ENCODE measurements at regions not wholly inside any gene's neighbourhood (a gene's known extent, or its start where the extent isn't known, plus 50 kb on each side); places are given as distances from the start of the nearest gene placed in this dataset.

DNA sequence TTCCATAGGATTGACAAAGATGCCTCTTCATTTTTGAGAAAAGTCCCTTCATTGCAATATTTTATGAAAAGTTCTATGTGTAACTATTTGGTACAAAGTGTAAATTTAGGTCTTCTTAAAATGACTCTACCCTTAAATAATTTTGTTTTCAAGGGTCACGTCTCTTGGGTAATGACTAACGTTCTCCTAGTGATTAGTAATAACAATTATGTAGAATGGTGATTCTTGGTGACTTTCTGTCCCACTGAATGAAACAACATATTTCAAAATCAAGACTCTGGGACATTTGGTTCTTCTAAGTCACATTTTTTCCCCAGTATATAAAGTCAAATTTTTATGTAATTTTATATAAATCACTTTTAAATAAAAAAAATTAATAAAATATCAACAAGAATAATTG, 277.5 kb upstream of the ADAMTS5 start:
- TF ChIP-seq, protein P1, sequence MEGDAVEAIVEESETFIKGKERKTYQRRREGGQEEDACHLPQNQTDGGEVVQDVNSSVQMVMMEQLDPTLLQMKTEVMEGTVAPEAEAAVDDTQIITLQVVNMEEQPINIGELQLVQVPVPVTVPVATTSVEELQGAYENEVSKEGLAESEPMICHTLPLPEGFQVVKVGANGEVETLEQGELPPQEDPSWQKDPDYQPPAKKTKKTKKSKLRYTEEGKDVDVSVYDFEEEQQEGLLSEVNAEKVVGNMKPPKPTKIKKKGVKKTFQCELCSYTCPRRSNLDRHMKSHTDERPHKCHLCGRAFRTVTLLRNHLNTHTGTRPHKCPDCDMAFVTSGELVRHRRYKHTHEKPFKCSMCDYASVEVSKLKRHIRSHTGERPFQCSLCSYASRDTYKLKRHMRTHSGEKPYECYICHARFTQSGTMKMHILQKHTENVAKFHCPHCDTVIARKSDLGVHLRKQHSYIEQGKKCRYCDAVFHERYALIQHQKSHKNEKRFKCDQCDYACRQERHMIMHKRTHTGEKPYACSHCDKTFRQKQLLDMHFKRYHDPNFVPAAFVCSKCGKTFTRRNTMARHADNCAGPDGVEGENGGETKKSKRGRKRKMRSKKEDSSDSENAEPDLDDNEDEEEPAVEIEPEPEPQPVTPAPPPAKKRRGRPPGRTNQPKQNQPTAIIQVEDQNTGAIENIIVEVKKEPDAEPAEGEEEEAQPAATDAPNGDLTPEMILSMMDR (IDR thresholded peaks at IDR 0.05; ENCODE audit: borderline replicate concordance, extremely low read depth, low read length, poor library complexity, severe bottlenecking) = no peak
- TF ChIP-seq EZH2 (IDR thresholded peaks at IDR 0.05; ENCODE audit: borderline replicate concordance, low read depth, low read length, severe bottlenecking) = no peak
